ENCODE measurements at regions not wholly inside any gene's neighbourhood (a gene's known extent, or its start where the extent isn't known, plus 50 kb on each side); places are given as distances from the start of the nearest gene placed in this dataset.
"Not testable (repeated sequence)": the region's sequence is repeated elsewhere in the genome, so short reads cannot be mapped to it uniquely, and the experiment has no call there.

GRCh38 chr12:13570005-13570694 is 373.6 kb downstream of the EMP1 start:
- DNase-seq (ENCODE audit: low read depth in 4 of 4, low spot score in 2 of 4) = no peak

DNA sequence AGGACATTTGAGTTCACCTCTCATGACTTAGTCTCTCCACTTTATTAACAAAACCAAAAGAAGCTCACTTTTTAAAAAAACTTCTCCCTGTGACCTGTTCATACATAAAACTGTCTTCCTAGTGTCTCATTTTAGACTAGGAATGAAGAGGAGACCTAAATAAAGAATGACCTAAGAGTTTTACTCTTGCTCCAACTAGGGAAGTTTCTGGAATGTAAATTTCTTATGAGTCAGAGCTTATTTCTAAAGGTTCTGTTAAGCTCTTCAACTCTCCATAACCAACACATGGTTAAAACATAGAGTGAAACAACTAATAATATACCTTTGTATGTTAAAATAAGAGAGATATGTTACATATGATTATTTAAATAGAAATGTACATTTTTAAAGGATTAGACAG is 369.8 kb downstream of the EMP1 start:
- no peak for DNase-seq (ENCODE audit: low read depth in 4 of 4, low spot score in 2 of 4)

DNA sequence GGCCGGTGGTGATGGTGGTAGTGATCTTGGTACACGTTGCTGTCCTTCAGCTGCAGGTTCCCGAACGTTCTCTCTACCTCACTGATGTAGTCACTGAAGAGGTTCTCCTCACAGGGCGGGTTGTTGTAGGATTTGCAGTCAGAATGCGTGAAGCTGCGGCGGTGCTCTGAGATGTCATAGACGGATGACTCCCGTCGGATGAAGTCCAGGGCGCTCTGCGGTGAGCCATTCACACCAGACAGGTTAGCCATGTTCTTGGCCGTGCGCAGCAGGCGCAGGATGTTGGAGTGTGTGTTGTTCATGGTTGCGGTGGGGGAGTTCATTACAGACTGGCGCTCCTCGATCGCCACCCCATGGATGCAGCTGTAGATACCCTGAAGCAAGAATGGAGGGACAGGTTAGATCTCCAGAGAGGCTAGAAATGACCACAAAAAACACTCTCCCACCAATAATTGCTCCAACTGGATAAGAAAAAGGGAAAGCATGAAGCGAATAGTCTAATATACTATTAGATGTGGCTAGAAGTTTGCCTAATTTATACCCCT is 367.8 kb downstream of the EMP1 start:
- no peak for DNase-seq (ENCODE audit: low read depth in 4 of 4, low spot score in 2 of 4)

- DNase-seq (ENCODE audit: low read depth in 4 of 4, low spot score in 2 of 4) = no peak
These were observed 367.2 kb downstream of the EMP1 start for GRCh38 chr12:13563743-13564125.

- no peak for DNase-seq (ENCODE audit: low read depth in 4 of 4, low spot score in 2 of 4)
These were observed 366.6 kb downstream of the EMP1 start for GRCh38 chr12:13562915-13563742.

GRCh38 chr12:13561923-13562322 is 365.4 kb downstream of the EMP1 start:
- DNase-seq (ENCODE audit: low read depth in 4 of 4, low spot score in 2 of 4) = no peak

- no peak for DNase-seq (ENCODE audit: low read depth in 4 of 4, low spot score in 2 of 4)
These were observed 362.9 kb downstream of the EMP1 start for GRCh38 chr12:13559318-13559978.

GRCh38 chr12:13552830-13553229 is 356.3 kb downstream of the EMP1 start:
- no peak for DNase-seq (ENCODE audit: low read depth in 4 of 4, low spot score in 2 of 4)

GRCh38 chr12:13547283-13547682 is 350.8 kb downstream of the EMP1 start:
- DNase-seq (ENCODE audit: low read depth in 4 of 4, low spot score in 2 of 4) = no peak

GRCh38 chr12:13546231-13546630 is 349.7 kb downstream of the EMP1 start:
- DNase-seq (ENCODE audit: low read depth in 4 of 4, low spot score in 2 of 4) = no peak

GRCh38 chr12:13539051-13539450 is 342.5 kb downstream of the EMP1 start:
- DNase-seq (ENCODE audit: low read depth in 4 of 4, low spot score in 2 of 4) = no peak

DNA sequence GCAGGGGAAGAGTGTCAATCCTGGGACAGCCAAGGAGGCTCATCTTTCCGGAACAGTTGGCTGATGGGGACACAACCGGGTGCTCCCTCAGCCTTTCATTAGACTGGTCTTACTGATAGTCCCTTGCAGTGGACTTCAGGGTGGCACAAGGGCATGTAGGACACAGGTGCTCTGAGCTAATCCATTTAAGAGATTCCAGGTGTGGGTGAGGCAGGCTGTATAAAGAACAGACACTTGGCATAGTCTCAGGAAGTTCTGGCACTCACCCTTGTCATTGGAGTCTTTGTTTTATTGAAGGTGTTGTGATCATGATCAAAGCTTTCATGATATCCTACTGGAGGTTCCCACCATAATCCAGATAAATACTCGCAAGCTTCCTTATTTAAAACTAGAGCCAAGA is 341.6 kb downstream of the EMP1 start:
- no peak for DNase-seq (ENCODE audit: low read depth in 4 of 4, low spot score in 2 of 4)

DNA sequence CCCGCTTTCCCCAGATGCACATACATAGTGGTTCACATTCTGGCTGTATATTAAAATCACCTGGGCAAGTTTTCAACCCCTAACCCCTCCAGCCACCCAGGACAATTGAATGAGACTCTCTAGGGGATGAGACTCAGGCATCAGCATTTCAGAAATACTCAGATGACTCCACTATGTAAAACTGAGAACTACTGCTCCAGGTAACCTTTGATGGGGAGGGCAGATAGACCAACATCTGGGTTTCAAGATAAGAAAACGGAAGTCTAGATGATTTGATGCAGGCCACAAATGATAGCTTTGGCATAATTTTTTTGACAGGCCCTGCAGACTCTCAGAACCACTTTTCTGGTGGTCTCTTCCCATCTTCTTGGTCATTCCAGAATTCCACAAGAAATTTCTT is 341.1 kb downstream of the EMP1 start:
- no peak for DNase-seq (ENCODE audit: low read depth in 4 of 4, low spot score in 2 of 4)

- DNase-seq (ENCODE audit: low read depth in 4 of 4, low spot score in 2 of 4) = no peak
These were observed 339.8 kb downstream of the EMP1 start for GRCh38 chr12:13536219-13536910.

- peak; percentile 63 to 82 (median 70) for DNase-seq (ENCODE audit: low read depth in 4 of 4, low spot score in 2 of 4)
These were observed 338.3 kb downstream of the EMP1 start for GRCh38 chr12:13534645-13535398.

- no peak for DNase-seq (ENCODE audit: low read depth in 4 of 4, low spot score in 2 of 4)
These were observed 337.7 kb downstream of the EMP1 start for GRCh38 chr12:13534242-13534641.

GRCh38 chr12:13530966-13531365 is 334.4 kb downstream of the EMP1 start:
- no peak for DNase-seq (ENCODE audit: low read depth in 4 of 4, low spot score in 2 of 4)

- DNase-seq (ENCODE audit: low read depth in 4 of 4, low spot score in 2 of 4) = not testable (repeated sequence)
These were observed 329.8 kb downstream of the EMP1 start for GRCh38 chr12:13526185-13526921.

- no peak for DNase-seq (ENCODE audit: low read depth in 4 of 4, low spot score in 2 of 4)
These were observed 327.2 kb downstream of the EMP1 start for GRCh38 chr12:13523536-13524307.

Measured in left renal cortex interstitium (tissue), 4 donors.